HL-60 (cell line): ENCODE measurements at regions not wholly inside any gene's neighbourhood (a gene's known extent, or its start where the extent isn't known, plus 50 kb on each side); places are given as distances from the start of the nearest gene placed in this dataset.

ENCODE experiments used
- CTCF ChIP-seq: IDR thresholded peaks from one replicate; pipeline ENCODE4 v1.5.1; 2011; ENCODE audit warnings: low read length, control low read depth, inconsistent platforms; ENCODE audit not compliant: insufficient read depth
- GABPA ChIP-seq: IDR thresholded peaks from 2 replicates; pipeline ENCODE4 v1.6.1; 2012; ENCODE audit warnings: low read depth
- POLR2AphosphoS5 ChIP-seq: IDR thresholded peaks from 2 replicates; pipeline ENCODE4 v1.6.1; 2012; ENCODE audit warnings: low read depth
- REST ChIP-seq: IDR thresholded peaks from 2 replicates; pipeline ENCODE4 v1.6.1; 2012; ENCODE audit warnings: low read depth; ENCODE audit not compliant: insufficient replicate concordance
- SPI1 ChIP-seq: IDR thresholded peaks from 2 replicates; pipeline ENCODE4 v1.6.1; 2012; ENCODE audit warnings: low read depth, mild to moderate bottlenecking, borderline replicate concordance

GRCh38 chr10:61189912-61190311 lies 245.9 kb upstream of the RHOBTB1 start:
- TF ChIP-seq CTCF, result no peak
- no peak for TF ChIP-seq POLR2AphosphoS5
- no peak for TF ChIP-seq REST
- TF ChIP-seq GABPA, result no peak
- no peak for TF ChIP-seq SPI1
